GM21528 (cell line): ENCODE measurements at regions not wholly inside any gene's neighbourhood (a gene's known extent, or its start where the extent isn't known, plus 50 kb on each side); places are given as distances from the start of the nearest gene placed in this dataset.

Experiments used
- ATAC-seq: cut with Tn5 transposase; IDR thresholded peaks from one replicate; pipeline ENCODE4 v1.9.1; 2021; ENCODE audit warnings: mild to moderate bottlenecking, moderate library complexity; ENCODE audit not compliant: unreplicated experiment, low FRiP score

GRCh38 chr4:27463816-27464215 lies 603.2 kb downstream of the STIM2 start:
- ATAC-seq = no peak

- no peak for ATAC-seq
Measured at GRCh38 chr4:27467351-27467750, 606.7 kb downstream of the STIM2 start.

GRCh38 chr4:27472364-27472763 lies 611.7 kb downstream of the STIM2 start:
- no peak for ATAC-seq

GRCh38 chr4:27474691-27475090 lies 614.0 kb downstream of the STIM2 start:
- ATAC-seq = no peak

- ATAC-seq = no peak
Measured at GRCh38 chr4:27484216-27484615, 623.6 kb downstream of the STIM2 start.

- no peak for ATAC-seq
Measured at GRCh38 chr4:27490315-27490714, 629.7 kb downstream of the STIM2 start.

- no peak for ATAC-seq
Measured at GRCh38 chr4:27490766-27491165, 630.1 kb downstream of the STIM2 start.

- no peak for ATAC-seq
Measured at GRCh38 chr4:27506401-27506800, 645.8 kb downstream of the STIM2 start.

GRCh38 chr4:27514711-27515110 lies 654.1 kb downstream of the STIM2 start:
- no peak for ATAC-seq

GRCh38 chr4:27515140-27515539 lies 654.5 kb downstream of the STIM2 start:
- ATAC-seq = no peak

- ATAC-seq = no peak
Measured at GRCh38 chr4:27518876-27519275, 658.2 kb downstream of the STIM2 start.

- ATAC-seq = no peak
Measured at GRCh38 chr4:27524224-27524623, 663.6 kb downstream of the STIM2 start.

- no peak for ATAC-seq
Measured at GRCh38 chr4:27534488-27534887, 673.8 kb downstream of the STIM2 start.

GRCh38 chr4:27568236-27568951 lies 707.8 kb downstream of the STIM2 start:
- no peak for ATAC-seq

- no peak for ATAC-seq
Measured at GRCh38 chr4:27568952-27569319, 708.3 kb downstream of the STIM2 start.

GRCh38 chr4:27574743-27575142 lies 714.1 kb downstream of the STIM2 start:
- ATAC-seq = no peak

- no peak for ATAC-seq
Measured at GRCh38 chr4:27577951-27578350, 717.3 kb downstream of the STIM2 start.

- no peak for ATAC-seq
Measured at GRCh38 chr4:27592738-27593137, 732.1 kb downstream of the STIM2 start.

GRCh38 chr4:27594922-27595321 lies 734.3 kb downstream of the STIM2 start:
- ATAC-seq = no peak

- no peak for ATAC-seq
Measured at GRCh38 chr4:27595571-27596360, 735.1 kb downstream of the STIM2 start.

GRCh38 chr4:27602172-27602571 lies 741.5 kb downstream of the STIM2 start:
- no peak for ATAC-seq

GRCh38 chr4:27604692-27605091 lies 744.1 kb downstream of the STIM2 start:
- ATAC-seq = no peak
